RWPE2 (cell line): ENCODE measurements at regions not wholly inside any gene's neighbourhood (a gene's known extent, or its start where the extent isn't known, plus 50 kb on each side); places are given as distances from the start of the nearest gene placed in this dataset.

Experiments
- ATAC-seq: fragments of 200-7000 bp; cut with Tn5 transposase; 3 replicates; pipeline ENCODE4 v1.9.1; 2021; ENCODE audit warnings: low read depth
- DNase-seq: peaks from one replicate; pipeline ENCODE4 v3.0.0-alpha.2; 2020; ENCODE audit warnings: low spot score
- H3K27ac ChIP-seq: fragments of 450-650 bp; 2 replicates; pipeline ENCODE4 v1.5.1; 2017; ENCODE audit warnings: mild to moderate bottlenecking; ENCODE audit not compliant: poor library complexity, severe bottlenecking
- H3K27me3 ChIP-seq: fragments of 250-450 bp; sonication (Bioruptor Pico); 2 replicates; pipeline ENCODE4 v1.5.1; 2021; ENCODE audit warnings: mild to moderate bottlenecking, moderate library complexity; ENCODE audit not compliant: insufficient read depth, poor library complexity, severe bottlenecking
- H3K36me3 ChIP-seq: fragments of 250-450 bp; sonication (Bioruptor Pico); 2 replicates; pipeline ENCODE4 v1.5.1; 2020; ENCODE audit warnings: low read depth, mild to moderate bottlenecking, moderate library complexity
- H3K4me1 ChIP-seq: fragments of 250-450 bp; sonication (Bioruptor Pico); 2 replicates; pipeline ENCODE4 v1.5.1; 2021; ENCODE audit warnings: mild to moderate bottlenecking, moderate library complexity; ENCODE audit not compliant: insufficient read depth, poor library complexity, severe bottlenecking
- H3K4me3 ChIP-seq: fragments of 250-450 bp; sonication (Bioruptor Pico); 2 replicates; pipeline ENCODE4 v1.5.1; 2021; ENCODE audit warnings: mild to moderate bottlenecking, moderate library complexity; ENCODE audit not compliant: severe bottlenecking
- H3K9me3 ChIP-seq: fragments of 250-450 bp; sonication (Bioruptor Pico); 2 replicates; pipeline ENCODE4 v1.5.1; 2021; ENCODE audit warnings: mild to moderate bottlenecking, moderate library complexity; ENCODE audit not compliant: severe bottlenecking
- TF ChIP-seq, protein P1 (sequence below): fragments of 450-650 bp; IDR thresholded peaks from one replicate; pipeline ENCODE4 v1.5.1; 2017; ENCODE audit warnings: mild to moderate bottlenecking, moderate library complexity; ENCODE audit not compliant: poor library complexity, severe bottlenecking

GRCh38 chr4:97142410-97142809 is 1000.9 kb downstream of the STPG2 start:
- TF ChIP-seq, protein P1, sequence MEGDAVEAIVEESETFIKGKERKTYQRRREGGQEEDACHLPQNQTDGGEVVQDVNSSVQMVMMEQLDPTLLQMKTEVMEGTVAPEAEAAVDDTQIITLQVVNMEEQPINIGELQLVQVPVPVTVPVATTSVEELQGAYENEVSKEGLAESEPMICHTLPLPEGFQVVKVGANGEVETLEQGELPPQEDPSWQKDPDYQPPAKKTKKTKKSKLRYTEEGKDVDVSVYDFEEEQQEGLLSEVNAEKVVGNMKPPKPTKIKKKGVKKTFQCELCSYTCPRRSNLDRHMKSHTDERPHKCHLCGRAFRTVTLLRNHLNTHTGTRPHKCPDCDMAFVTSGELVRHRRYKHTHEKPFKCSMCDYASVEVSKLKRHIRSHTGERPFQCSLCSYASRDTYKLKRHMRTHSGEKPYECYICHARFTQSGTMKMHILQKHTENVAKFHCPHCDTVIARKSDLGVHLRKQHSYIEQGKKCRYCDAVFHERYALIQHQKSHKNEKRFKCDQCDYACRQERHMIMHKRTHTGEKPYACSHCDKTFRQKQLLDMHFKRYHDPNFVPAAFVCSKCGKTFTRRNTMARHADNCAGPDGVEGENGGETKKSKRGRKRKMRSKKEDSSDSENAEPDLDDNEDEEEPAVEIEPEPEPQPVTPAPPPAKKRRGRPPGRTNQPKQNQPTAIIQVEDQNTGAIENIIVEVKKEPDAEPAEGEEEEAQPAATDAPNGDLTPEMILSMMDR = no peak
- H3K27ac ChIP-seq = no peak overlapping the region
- ATAC-seq = no peak

DNA sequence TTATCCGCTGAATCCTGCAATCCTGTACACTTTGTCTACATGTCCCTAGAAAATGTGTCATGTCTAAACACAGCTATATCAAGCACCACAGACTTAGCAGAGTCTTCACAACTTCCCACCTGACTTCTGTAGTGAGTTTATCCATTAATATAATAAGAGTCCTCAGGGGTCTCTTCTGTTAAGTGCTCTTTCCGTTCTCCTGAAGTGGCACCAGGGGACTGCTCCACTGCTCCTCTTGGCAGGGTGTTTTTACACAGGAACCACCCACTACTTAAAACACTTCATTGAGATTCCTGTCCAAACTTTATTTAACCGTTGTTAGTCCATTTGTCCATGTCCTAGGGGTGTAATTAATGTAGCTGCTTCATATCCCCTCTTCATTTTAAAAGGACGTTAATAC is 1000.4 kb downstream of the STPG2 start:
- Histone ChIP-seq H3K27ac (no peak overlapping the region), H3K9me3 (no peaks in the 10 kb centered on the region), H3K27me3 (no peaks in the 10 kb centered on the region), H3K36me3 (no peaks in the 10 kb centered on the region), H3K4me3 (no peak overlapping the region), H3K4me1 (no peaks in the 10 kb centered on the region)
- DNase-seq (no peak), ATAC-seq (no peak)
- TF ChIP-seq, protein P1 = no peak

More at GRCh38 chr4:97142410-97142809, 1000.9 kb downstream of the STPG2 start:
- DNase-seq = no peak
- no peak overlapping the region for H3K4me3 ChIP-seq
- H3K4me1 ChIP-seq = no peaks in the 10 kb centered on the region
- H3K27me3 ChIP-seq = no peaks in the 10 kb centered on the region
- no peaks in the 10 kb centered on the region for H3K36me3 ChIP-seq
- no peaks in the 10 kb centered on the region for H3K9me3 ChIP-seq

DNA sequence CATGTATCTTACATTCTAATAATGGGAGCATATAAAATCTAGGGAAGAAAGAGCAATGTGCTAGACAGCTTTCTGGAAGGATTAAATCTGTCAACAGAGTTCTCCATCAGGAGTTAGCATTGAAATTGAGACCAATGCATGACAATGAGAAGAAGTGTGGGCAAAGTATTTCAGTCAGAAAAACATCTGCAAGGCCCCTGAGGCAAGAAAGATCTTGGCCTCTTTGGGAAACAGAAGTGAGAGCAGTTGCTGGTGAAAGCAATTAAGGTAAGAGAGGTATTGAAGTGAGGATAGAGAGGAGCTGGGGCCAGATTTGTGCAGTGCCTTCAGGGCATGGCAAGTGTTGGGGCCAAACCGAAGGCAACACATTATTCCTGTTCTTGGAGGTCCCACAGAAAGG is 999.1 kb downstream of the STPG2 start:
- H3K36me3 ChIP-seq = no peaks in the 10 kb centered on the region
- no peaks in the 10 kb centered on the region for H3K9me3 ChIP-seq
- no peak for ATAC-seq
- no peak overlapping the region for H3K27ac ChIP-seq
- H3K4me3 ChIP-seq = no peak overlapping the region
- TF ChIP-seq, protein P1 = no peak
- no peak for DNase-seq
- no peaks in the 10 kb centered on the region for H3K27me3 ChIP-seq
- no peaks in the 10 kb centered on the region for H3K4me1 ChIP-seq

DNA sequence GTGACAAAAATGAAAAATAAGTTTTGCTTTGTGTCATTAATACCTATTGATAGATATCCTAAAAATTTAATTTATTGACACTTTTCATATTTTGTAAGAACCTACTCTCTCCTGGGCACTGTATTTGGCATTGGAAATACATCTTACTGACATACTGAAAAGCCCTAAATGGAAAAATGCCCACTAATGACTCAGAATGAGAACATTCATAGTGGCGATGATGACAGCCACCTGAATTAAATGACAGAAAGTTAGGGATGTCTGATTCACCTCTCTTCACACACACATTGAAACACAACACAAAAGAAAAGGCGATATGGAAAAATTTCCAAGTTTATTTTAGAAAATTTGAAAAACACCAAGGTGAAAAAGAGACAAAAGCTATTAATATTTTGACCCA is 992.3 kb downstream of the STPG2 start:
- Histone ChIP-seq H3K36me3 (no peaks in the 10 kb centered on the region), H3K9me3 (no peaks in the 10 kb centered on the region), H3K4me1 (no peaks in the 10 kb centered on the region), H3K4me3 (no peak overlapping the region), H3K27ac (no peak overlapping the region), H3K27me3 (no peaks in the 10 kb centered on the region)
- DNase-seq = no peak
- ATAC-seq = no peak
- TF ChIP-seq, protein P1 = no peak

DNA sequence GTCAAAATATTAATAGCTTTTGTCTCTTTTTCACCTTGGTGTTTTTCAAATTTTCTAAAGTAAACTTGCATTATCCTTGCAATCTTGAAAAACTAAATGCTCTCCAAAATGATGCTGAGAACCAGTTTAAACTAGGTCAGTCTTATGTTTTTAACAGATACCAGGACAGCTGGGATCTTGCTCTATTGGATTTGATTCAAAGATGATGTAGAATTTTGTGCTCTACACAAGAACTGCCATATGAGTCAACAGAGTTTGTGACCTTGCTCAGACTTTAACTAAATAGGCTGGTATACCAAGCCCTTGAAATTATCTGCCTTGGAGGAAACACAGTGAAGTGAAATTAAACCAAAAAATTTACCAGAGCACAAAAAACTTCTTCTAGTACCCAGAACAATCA is 991.1 kb downstream of the STPG2 start:
- no peak for DNase-seq
- TF ChIP-seq, protein P1 = no peak
- Histone ChIP-seq H3K4me1 (no peaks in the 10 kb centered on the region), H3K27ac (no peak overlapping the region), H3K4me3 (no peak overlapping the region), H3K27me3 (no peaks in the 10 kb centered on the region), H3K9me3 (no peaks in the 10 kb centered on the region), H3K36me3 (no peaks in the 10 kb centered on the region)
- ATAC-seq = no peak
